HG02870 (cell line): ENCODE measurements at regions not wholly inside any gene's neighbourhood (a gene's known extent, or its start where the extent isn't known, plus 50 kb on each side); places are given as distances from the start of the nearest gene placed in this dataset.

Source experiments
- ATAC-seq: cut with Tn5 transposase; IDR thresholded peaks from one replicate; pipeline ENCODE4 v1.9.1; 2021; ENCODE audit warnings: mild to moderate bottlenecking, moderate library complexity; ENCODE audit not compliant: unreplicated experiment

DNA sequence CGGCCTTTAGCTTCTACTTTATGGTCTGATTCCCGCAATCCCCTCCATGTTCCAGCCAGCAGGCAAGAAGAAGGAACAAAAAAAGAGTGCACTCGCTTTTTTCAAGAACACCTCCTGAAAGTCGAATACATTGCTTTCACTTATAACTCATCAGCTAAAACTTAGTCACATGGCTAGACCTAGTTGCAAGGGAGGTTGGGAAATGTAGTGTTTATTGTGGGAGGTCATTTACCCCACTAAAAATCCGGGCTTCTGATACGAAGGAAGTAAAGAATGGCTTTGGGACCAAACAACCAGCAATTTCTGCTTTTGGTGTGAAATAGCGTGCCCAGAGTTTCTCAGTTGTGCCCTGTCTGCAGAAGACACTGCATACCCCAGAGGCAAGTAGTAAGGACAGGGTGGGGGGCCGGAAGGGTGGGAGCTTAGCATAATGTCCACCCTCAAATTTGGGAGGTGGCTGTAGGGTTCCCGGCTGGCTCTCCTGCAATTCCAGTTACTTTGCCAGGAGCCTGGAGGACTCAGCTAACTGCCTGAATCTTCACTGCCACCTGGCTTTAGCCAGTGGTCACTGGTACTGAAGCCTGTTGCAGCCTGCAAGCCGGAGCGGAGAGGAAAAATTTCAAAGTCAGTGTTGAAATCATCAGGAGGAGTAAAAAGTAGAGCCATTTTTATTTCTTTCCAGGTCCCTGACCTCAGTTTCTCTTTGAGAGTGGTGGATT, 57.7 kb upstream of the F3 start:
- no peak for ATAC-seq

DNA sequence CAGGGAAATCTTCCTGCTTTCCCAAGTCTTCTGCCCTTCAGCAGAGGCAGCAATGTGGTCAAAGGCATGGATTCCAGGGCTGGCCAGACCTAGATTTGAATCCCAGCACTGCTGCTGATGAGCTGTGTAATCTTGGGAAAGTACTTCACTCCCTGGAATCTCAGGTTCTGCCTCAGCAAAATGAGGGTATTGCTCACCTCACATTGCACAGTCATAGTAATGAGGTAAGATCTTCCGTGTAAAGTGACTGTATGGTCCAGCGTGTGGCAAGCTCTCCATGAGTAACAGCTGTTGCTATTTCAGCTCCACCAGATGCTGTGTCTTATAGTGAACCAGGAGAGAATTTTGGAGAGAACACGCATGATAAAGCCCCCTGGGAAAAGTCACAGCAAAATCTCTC, 56.1 kb upstream of the F3 start:
- ATAC-seq = no peak

DNA sequence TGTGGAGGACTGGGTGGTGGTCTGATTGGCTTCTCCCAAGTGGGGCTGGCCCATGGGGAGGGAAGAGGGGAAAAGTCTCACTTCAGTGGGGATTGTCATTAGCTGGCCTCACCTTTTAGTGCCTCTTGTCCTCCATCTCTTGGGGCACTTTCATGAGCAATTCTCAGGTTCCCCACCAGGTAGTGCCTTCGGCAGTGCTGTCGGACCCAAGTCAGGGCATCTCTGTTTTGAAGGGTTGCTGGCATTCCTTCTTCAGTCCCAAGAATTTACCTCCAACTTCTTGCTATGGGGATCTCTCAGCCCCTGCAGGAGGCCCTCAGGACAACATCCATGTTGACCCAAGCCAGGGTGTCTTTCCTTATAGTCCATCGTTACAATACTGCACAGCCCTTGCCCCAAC, 54.7 kb upstream of the F3 start:
- no peak for ATAC-seq

DNA sequence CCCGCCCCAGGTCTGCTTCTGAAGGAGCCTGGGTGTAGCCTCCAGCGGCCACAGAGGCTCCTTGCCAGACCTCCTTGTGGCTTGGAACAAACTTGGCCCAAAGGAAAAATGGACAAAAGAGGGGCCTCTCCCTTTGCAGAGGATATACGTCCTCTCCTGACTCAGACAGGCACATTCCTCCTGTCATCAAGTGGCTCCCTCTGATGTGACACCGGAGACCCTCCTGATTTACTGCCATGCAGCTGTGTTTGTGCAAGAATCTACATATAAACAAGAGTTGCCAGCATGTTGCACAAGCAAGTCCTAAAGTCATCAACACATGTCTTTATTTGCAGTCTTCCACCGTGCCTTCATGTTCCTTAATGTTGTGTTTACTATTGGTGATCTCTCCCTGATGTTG, 54.1 kb upstream of the F3 start:
- no peak for ATAC-seq

DNA sequence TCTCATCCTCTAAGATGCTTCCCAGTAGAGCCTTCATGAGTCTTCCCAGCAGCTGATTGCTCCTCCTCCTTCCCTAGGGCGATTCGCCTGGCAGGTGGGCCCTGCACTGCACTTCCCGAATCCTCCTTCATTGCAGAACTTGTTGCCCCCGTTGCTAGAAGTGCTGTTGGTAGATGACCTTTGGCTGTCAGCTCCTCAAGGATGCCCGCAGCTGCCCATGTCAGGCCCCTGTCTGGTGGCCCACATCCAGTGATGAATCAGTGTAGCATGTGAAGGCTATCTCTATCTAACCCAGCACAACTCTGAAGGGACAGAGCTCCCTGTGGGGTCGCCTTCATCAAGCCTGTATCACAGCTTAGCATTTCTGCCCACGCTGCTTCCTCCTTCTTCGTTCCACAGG, 52.1 kb upstream of the F3 start:
- ATAC-seq = no peak

DNA sequence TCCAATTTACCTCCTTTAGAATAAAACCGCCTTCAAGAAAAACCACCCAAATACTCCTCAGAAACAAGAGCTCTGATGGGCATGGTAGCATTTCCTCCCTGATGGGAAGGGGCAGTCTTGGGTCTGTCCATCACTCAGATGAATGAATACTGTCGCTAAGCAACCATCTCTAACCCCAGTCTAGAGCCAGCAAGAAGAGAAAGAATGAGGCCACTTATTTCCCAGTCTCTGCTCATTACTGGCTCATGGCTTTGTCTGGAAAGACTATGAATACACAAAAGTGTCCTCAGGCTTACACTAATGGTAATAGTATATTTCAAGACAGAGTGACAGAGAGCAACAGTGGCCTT, 51.0 kb upstream of the F3 start:
- ATAC-seq = no peak

DNA sequence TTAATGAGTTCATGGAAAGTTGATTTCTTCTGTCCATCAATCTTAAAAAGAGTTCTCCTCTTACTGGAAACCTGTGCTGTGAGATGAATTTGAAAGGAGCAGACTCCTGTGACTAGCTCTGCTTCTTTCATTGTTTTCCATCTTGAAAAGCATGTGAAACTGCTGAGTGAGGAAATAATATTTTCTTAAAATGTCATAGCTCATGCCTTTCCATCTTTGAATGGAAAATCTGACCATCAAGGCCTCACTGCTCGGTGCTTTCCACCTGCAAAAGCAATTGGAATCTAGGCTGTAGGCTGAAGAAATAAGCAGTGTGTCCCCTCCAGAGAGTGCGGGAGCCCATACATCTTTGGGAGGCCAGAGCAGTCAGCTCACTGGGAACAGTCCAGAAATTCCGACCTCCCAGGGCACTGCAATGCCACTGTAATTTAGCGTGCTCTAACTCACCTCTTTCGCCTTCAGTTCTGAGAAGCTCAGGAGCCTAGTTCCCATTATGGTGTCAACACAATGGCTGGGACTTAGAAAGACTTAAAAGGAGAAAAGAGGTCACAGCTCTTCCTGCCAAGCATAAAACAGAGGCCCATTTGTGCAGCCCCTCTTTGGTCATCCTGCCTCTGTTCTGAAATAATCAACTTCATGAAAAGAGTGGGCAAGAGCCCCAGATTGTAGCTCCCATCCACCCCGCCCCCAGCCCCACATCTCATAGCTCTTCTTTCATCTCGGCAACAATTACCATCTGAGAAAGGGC, 50.4 kb upstream of the F3 start:
- no peak for ATAC-seq
